ENCODE measurements at regions not wholly inside any gene's neighbourhood (a gene's known extent, or its start where the extent isn't known, plus 50 kb on each side); places are given as distances from the start of the nearest gene placed in this dataset.

DNA sequence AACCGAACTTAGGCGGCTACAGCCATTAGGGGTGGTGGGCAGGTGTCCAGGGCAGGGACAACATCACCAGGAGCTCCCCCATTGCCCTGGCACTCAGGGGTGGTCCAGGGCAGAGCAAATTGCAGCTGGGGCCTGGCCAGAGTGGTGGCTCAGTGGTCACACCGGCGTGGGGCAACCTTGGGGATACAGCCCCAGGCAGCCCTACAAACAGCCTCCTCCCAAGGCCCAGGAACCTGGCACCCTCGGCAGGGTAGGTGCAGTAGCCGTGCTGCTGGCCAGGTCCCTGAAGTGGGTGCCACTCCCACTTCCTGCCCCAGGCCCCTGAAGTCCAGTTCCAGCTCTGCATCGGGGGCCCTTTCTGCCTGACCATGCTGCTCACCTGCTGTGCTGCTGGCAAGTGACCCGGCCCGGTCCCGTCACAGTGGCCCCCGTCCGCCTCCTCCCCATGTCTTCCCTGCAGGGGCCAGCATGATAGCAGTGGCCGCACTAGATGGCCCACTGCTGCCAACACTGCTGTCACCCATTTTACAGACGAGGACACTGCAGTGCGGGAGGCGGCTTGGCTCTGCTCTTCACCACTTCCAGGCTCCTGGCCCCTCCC is 712.8 kb downstream of the MATN1 start:
- TF ChIP-seq, protein P1, sequence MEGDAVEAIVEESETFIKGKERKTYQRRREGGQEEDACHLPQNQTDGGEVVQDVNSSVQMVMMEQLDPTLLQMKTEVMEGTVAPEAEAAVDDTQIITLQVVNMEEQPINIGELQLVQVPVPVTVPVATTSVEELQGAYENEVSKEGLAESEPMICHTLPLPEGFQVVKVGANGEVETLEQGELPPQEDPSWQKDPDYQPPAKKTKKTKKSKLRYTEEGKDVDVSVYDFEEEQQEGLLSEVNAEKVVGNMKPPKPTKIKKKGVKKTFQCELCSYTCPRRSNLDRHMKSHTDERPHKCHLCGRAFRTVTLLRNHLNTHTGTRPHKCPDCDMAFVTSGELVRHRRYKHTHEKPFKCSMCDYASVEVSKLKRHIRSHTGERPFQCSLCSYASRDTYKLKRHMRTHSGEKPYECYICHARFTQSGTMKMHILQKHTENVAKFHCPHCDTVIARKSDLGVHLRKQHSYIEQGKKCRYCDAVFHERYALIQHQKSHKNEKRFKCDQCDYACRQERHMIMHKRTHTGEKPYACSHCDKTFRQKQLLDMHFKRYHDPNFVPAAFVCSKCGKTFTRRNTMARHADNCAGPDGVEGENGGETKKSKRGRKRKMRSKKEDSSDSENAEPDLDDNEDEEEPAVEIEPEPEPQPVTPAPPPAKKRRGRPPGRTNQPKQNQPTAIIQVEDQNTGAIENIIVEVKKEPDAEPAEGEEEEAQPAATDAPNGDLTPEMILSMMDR (IDR thresholded peaks at IDR 0.05): no peak
- TF ChIP-seq EP300 (IDR thresholded peaks at IDR 0.05) (no peak), POLR2A (IDR thresholded peaks at IDR 0.05) (no peak)
- peak in 1 of 5 donors; percentile 16 for DNase-seq
- intact Hi-C loops (cut with DNase I): no loop called here
- Histone ChIP-seq H3K36me3 (no peaks in the 10 kb centered on the region), H3K9me3 (no peaks in the 10 kb centered on the region), H3K4me1 (ENCODE audit: insufficient read depth) (no peaks in the 10 kb centered on the region), H3K4me3 (no peak overlapping the region), H3K27ac (no peak overlapping the region), H3K27me3 (no peaks in the 10 kb centered on the region)
- WGBS, 3 donors: 82 to 87% (median 86%) methylated on average over 16 of the region's 16 CpGs

DNA sequence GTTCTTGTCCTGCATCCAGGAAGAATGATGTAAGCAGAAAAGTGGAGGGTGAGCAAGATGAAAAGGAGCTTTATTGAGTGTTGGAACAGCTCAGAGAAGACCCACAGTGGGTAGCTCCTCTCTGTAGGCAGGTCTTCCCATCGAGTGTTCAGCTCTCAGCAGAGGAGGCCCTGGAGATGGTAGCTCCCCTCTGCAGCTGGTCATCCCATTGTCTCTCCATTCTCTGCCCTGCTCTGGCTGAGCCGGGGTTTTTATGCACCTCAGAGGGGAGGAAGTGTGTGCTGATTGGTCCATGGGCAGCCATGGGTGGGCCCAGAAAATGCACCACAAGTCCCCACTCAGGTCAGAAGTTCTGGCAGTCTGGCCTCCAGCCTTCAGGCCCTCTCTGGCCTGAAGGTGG is 713.7 kb downstream of the MATN1 start:
- H3K9me3 ChIP-seq: no peaks in the 10 kb centered on the region
- TF ChIP-seq EP300 (IDR thresholded peaks at IDR 0.05): no peak
- no peak for TF ChIP-seq POLR2A (IDR thresholded peaks at IDR 0.05)
- TF ChIP-seq, protein P1 (IDR thresholded peaks at IDR 0.05): no peak
- no peaks in the 10 kb centered on the region for H3K4me1 ChIP-seq (ENCODE audit: insufficient read depth)
- intact Hi-C loops (cut with DNase I): no loop called here
- no peak for DNase-seq
- H3K4me3 ChIP-seq: no peak overlapping the region
- WGBS, 3 donors: 56 to 84% (median 71%) methylated on average over 2 of the region's 2 CpGs
- H3K27me3 ChIP-seq: no peaks in the 10 kb centered on the region
- H3K27ac ChIP-seq: no peak overlapping the region
- H3K36me3 ChIP-seq: no peaks in the 10 kb centered on the region

DNA sequence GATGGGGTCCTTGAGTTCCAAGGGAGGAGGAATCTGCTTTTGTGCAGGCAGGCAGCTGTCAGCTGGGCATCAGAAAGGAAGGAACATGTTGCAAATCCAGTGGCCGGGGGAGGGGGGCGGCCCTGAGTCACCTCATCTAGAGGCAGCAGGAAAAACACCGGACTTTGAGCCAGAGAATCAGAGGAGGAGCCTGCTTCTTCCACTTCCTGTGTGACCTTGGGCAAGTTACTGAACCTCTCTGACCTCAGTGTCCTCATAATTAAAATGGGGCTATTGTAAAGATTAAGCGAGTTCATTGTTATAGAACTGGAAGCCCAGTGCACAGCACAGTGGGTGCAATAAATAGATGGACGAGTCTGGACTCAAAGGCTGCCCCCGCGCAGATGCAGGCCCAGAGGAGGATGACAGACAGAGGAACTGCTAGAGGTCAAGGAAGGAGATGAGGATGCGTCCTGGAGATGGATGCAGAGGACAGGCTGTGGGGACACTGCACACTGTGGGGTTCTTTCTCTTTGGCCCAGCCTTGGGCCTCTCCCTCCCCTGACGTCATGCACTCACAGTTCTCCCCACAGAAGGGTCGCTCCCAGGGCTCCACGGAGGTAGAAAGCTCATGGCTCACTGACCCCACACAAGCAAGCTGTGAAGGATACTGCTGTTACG is 714.3 kb downstream of the MATN1 start:
- Histone ChIP-seq H3K4me1 (ENCODE audit: insufficient read depth) (no peaks in the 10 kb centered on the region), H3K36me3 (no peaks in the 10 kb centered on the region), H3K27me3 (no peaks in the 10 kb centered on the region), H3K4me3 (no peak overlapping the region), H3K9me3 (no peaks in the 10 kb centered on the region), H3K27ac (no peak overlapping the region)
- TF ChIP-seq, protein P1 (IDR thresholded peaks at IDR 0.05): no peak
- no peak for TF ChIP-seq EP300 (IDR thresholded peaks at IDR 0.05)
- TF ChIP-seq POLR2A (IDR thresholded peaks at IDR 0.05): no peak
- DNase-seq: no peak
- WGBS, 3 donors: 71 to 79% (median 76%) methylated on average over 12 of the region's 12 CpGs
- intact Hi-C loops (cut with DNase I): no loop called here

DNA sequence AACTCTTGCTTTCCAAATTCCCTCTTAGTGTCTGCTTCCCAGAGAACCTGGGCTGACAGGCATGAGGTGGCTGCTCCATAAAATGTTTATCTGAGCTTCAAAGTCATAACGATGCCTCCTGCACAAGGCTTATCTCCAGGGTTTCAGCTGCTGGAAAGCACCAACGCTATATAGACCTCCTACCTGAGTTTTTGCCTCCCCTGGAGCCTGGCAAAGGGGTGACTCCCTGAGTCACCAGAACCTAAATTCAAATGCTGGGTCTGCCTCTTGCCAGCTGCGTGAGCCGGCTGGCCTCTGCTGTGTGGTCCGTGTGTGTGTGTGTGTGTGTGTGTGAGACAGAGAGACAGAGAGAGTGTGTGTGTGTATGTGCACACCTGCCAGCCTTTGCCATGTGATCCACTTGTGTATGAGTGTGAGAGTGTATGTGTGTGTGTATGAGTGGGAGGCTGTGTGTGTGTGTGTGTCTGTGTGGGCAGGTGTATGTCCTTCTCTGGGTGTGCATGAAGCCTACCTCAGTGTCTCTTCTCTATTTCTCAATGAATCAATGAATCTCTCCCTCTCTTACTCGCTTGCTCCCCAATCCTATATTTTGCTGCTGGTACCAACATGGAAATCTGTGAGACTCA is 714.9 kb downstream of the MATN1 start:
- H3K4me1 ChIP-seq (ENCODE audit: insufficient read depth): no peaks in the 10 kb centered on the region
- no peak for DNase-seq
- H3K36me3 ChIP-seq: no peaks in the 10 kb centered on the region
- no peak for TF ChIP-seq EP300 (IDR thresholded peaks at IDR 0.05)
- no peak for TF ChIP-seq POLR2A (IDR thresholded peaks at IDR 0.05)
- TF ChIP-seq, protein P1 (IDR thresholded peaks at IDR 0.05): no peak
- H3K27me3 ChIP-seq: no peaks in the 10 kb centered on the region
- no peaks in the 10 kb centered on the region for H3K9me3 ChIP-seq
- no peak overlapping the region for H3K4me3 ChIP-seq
- intact Hi-C loops (cut with DNase I): no loop called here
- 29 to 34% (median 29%) methylated on average over 6 of the region's 6 CpGs for WGBS, 3 donors
- no peak overlapping the region for H3K27ac ChIP-seq

All from ovary (tissue), 7 donors.